ENCODE measurements at regions not wholly inside any gene's neighbourhood (a gene's known extent, or its start where the extent isn't known, plus 50 kb on each side); places are given as distances from the start of the nearest gene placed in this dataset.

GRCh38 chr1:17944646-17945045 lies 163.0 kb upstream of the IGSF21 start:
- no peak for TF ChIP-seq CTCF (conservative IDR thresholded peaks at IDR 0.05)
- Histone ChIP-seq H4K20me1 (ENCODE audit: control insufficient read depth, insufficient read depth, insufficient read length) (no peaks in the 10 kb centered on the region), H3K4me1 (ENCODE audit: insufficient read depth, low read length) (0 out of 2 replicates have a peak, but pooled peaks cover 3% of the 10 kb centered on the region), H2AK5ac (ENCODE audit: insufficient read length, low read length) (no peak overlapping the region), H3K27me3 (ENCODE audit: insufficient read depth, low read length) (no peaks in the 10 kb centered on the region; the same call in 1 of the 2 replicates), H3K23me2 (ENCODE audit: insufficient read length, low read depth, low read length, poor library complexity, severe bottlenecking) (no peaks in the 10 kb centered on the region), H3T11ph (ENCODE audit: low read length) (no peak overlapping the region), H3K79me1 (ENCODE audit: insufficient read depth, low read depth, low read length, poor library complexity, severe bottlenecking) (no peaks in the 10 kb centered on the region), H3K56ac (ENCODE audit: insufficient read length, low read depth, low read length) (no peak overlapping the region), H4K91ac (ENCODE audit: insufficient read length, low read depth, low read length) (no peak overlapping the region), H2BK5ac (ENCODE audit: insufficient read length, low read length) (no peak overlapping the region), H3K9ac (ENCODE audit: extremely low read depth, insufficient read length, low read length) (no peak overlapping the region), H4K8ac (replicated peaks; ENCODE audit: insufficient read length, low read depth, low read length) (no peak overlapping the region), H2AFZ (ENCODE audit: low read length) (no peak overlapping the region), H2BK120ac (ENCODE audit: low read depth, low read length, poor library complexity, severe bottlenecking) (no peak overlapping the region), H3K4me2 (ENCODE audit: insufficient read depth, insufficient read length, low read length) (no peak overlapping the region), H3K79me2 (ENCODE audit: insufficient read depth, low read length) (no peaks in the 10 kb centered on the region), H2BK15ac (ENCODE audit: low read depth, low read length) (no peak overlapping the region), H2BK12ac (ENCODE audit: insufficient read length, low read depth, low read length) (no peak overlapping the region), H2BK20ac (ENCODE audit: low read depth, low read length, poor library complexity, severe bottlenecking) (no peak overlapping the region), H4K5ac (ENCODE audit: insufficient read length, low read depth, low read length) (no peak overlapping the region), H3K14ac (ENCODE audit: insufficient read depth, low read length) (no peak overlapping the region), H3K9me3 (ENCODE audit: control insufficient read depth, low read depth, low read length) (no peaks in the 10 kb centered on the region), H3K27ac (ENCODE audit: insufficient read length, low read depth, low read length) (no peak overlapping the region), H3K23ac (ENCODE audit: insufficient read length, low read depth, low read length) (no peak overlapping the region), H3K4ac (ENCODE audit: low read depth, low read length) (no peak overlapping the region), H3K18ac (ENCODE audit: insufficient read length, low read depth, low read length) (no peak overlapping the region)
- Mint-ChIP-seq H3K4me1 (peaks cover 5 to 18% of the 10 kb centered on the region in 2 experiments), H3K36me3 (ENCODE audit: insufficient read depth in 1 of 3, low read depth in 3 of 3) (no peaks in the 10 kb centered on the region), H3K4me3 (no peak overlapping the region), H3K9me3 (peaks cover 0 to 2% of the 10 kb centered on the region in 2 experiments; a peak in 2 of 5 replicates), H3K27me3 (ENCODE audit: low read depth) (peaks cover 8% of the 10 kb centered on the region), H3K27ac (no peak overlapping the region)
- WGBS (ENCODE audit: extremely low coverage, insufficient read length, low lambda C conversion rate) = no CpG with 5 or more reads among the region's 4 CpGs
- DNase-seq = no peak

All from H9 (cell line).